KG1 (cell line): ENCODE measurements at regions not wholly inside any gene's neighbourhood (a gene's known extent, or its start where the extent isn't known, plus 50 kb on each side); places are given as distances from the start of the nearest gene placed in this dataset.

Experiments
- DNase-seq: peaks from one replicate; lab custom pipeline; 2025; lab: John Stamatoyannopoulos, UW

DNA sequence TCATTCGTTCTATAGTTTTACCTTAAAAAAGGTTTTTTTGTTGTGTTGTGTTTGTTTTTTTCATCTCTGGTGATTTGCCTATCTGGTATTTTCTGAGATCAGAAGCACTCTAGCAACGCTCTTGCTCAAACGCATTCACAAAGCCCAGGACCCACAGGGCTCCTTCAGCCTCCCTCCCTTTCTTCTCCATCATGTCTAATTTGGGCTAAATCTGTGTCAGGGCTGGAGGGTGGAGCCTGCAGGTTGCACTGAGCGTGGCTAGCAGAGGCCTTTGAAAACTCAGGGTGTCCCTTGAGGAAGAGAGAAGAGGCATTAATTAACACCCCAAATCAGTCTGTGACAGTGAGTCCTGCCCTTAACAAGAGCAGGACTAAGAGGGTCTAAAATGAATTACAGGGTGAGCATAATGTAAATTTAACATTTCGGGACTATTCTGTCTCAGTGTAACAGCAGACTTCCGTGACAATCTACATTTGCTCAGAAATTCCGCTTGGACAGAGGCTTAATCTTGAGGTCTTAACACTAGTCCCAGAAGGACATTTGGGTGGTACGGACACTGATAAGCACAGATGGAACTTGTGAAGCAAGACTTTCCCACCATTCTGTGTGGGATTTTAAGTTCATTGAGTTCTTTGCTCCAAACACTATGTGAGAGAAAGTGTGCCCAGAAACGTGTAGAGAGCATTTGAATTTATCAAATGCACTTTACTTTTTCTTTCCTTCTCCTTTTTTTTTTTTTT is 174.4 kb upstream of the APCDD1 start:
- DNase-seq: no peak

DNA sequence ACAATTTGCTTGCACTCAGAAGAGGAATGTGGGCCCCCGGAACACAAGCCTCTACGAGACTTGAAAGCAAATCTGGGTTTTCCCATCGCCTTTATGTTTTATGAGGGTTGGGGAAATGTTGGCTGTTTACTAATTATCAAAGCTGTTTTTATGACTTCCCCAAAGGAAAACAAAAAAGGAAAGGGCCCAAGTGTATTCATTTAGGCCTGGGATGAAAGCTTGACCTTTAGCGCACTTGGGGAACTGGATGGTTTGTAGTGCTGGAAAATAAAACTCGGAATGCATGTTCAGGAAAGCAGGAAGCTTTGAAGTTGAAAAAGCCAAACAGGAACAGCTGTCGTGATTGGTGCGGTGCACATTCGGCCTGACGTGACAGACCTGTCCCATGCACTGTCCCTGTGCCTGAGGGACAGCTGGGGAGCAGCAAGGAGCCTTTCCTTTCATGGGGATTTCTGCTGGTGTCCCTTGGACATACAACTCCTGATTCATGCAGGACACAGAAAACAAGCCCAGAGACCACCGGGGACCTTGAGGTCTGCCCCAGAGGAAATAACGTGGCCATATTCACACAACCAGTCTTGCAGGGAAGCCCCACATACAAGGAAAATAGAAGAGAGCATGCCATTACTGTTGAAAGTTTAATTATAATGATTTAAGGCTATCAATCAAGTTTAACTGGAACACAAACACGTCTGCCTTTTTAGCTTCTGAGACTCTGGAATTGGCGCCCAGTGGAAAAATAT is 169.7 kb upstream of the APCDD1 start:
- no peak for DNase-seq

DNA sequence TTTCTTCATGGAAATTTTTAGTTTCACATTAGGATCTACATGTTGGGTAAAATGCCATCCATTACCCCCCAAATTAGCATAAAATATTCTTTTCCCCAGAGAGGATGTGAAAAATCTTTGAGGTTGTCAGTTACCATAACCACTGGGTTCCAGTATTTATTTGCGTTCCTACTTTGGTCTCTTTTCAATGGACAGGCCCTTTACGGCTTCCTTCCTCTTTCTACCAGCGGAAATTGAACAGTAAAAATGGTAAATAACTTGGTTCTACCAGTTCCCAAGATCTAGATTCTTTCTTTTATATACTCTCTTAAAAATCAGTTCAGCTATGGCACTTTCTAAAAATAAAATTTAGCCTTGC is 169.2 kb upstream of the APCDD1 start:
- peak; percentile 30 for DNase-seq

GRCh38 chr18:10286580-10287150 is 167.8 kb upstream of the APCDD1 start:
- DNase-seq: no peak

GRCh38 chr18:10289251-10289650 is 165.2 kb upstream of the APCDD1 start:
- no peak for DNase-seq

GRCh38 chr18:10289951-10290637 is 164.3 kb upstream of the APCDD1 start:
- no peak for DNase-seq

DNA sequence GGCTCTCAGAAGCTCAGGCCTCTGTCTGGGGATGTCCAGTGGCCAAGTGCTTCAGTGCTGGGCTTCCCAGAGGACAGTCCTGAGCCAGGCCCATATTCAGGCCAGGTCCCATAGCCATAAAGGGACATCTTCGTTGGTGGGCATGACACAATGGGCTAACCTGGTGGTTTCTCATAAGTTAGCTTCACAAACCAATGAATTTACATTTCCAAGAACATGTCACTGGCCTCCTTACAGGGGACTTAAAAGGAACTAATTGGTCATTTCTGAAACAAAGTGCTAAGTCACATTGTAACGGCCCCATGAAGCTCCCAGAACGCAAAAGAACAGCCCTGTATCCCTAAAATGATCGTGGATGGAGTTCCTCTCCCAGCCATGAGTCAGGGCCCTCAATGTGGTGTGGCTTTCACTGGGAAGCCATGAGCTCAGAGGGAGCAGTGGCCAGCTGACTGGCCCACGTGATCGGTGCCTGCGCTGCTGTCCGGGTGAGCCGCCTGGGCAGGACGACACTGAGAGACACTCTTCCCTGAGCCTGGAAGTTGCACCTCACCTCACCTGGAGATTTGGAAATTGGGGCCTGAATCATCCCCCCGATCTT is 163.7 kb upstream of the APCDD1 start:
- no peak for DNase-seq

GRCh38 chr18:10291568-10291981 is 162.9 kb upstream of the APCDD1 start:
- no peak for DNase-seq

GRCh38 chr18:10293966-10294365 is 160.5 kb upstream of the APCDD1 start:
- no peak for DNase-seq

DNA sequence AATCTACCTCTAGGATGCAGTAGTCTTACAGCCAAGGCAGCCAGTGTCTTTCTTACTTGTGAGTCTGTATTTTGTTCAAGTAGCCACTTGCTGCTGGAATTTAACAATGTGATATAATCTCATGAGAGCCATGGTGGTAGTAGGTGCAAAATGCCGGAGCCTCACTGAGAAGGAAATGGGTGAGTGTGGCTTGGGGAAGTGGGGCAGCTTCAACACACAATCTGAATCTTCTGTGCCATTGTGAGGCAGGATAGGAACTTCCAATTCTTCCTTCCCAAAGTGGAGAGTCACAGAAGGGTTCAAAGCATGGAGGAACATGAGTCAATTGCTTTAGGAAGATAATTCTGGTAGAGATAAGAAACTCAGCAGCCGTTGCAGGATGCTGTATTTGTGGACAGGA is 158.7 kb upstream of the APCDD1 start:
- no peak for DNase-seq

DNA sequence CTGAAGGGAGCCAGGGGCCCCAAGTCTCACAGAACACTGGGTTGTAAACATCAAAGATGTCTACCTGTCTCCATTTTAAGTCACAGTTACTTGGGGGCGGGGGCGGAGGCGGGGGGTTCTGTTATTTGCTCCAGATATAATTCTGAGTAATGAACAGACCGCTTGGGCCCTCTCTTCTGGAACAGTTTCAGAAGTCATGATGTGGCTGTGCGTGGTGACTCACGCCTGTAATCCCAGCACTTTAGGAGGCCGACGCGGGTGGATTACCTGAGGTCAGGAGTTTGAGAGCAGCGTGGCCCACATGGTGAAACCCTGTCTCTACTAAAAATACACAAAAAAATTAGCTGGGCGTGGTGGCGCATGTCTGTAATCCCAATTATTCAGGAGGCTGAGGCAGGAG is 157.9 kb upstream of the APCDD1 start:
- DNase-seq: no peak

- no peak for DNase-seq
These were observed 157.3 kb upstream of the APCDD1 start for GRCh38 chr18:10297086-10297485.

DNA sequence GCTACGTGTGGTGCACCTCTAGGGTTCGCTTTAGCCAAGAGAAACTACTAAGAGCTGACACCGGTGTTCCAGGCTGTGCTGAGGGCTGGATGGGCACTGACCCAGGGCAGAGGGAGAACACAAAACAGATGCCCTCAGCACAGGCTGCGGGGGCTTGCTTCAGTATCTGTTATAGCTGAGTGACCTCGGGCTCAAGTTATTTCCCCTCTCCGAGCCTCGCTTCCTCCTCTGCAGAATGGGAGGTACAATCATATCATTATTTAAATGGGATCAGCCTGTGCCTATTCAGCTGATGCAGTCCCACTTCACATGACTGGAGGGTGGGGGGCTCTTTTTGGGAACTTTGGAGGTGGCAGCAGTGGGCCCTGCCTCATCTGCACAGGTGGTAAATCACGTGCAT is 156.1 kb upstream of the APCDD1 start:
- DNase-seq: no peak

DNA sequence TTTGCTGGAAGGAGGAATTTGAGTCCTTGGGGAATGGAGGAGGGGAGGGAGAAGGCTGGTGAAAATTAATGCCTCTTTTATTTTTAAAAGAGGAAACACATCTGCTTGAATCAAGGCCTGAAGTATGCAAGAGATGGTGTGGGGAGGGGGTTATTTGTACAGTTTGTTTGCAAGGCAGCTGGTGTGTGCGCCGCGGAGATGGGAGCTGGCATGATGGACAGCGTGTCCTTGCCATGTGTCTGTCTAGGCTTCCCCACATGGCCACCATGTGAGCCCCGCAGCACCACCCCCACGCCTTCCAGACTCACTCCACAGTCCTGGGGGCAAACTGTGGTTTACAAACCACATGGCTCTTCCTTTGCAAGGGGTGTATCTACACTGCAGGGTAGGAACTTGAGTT is 154.8 kb upstream of the APCDD1 start:
- no peak for DNase-seq

GRCh38 chr18:10300739-10301138 is 153.7 kb upstream of the APCDD1 start:
- DNase-seq: no peak

DNA sequence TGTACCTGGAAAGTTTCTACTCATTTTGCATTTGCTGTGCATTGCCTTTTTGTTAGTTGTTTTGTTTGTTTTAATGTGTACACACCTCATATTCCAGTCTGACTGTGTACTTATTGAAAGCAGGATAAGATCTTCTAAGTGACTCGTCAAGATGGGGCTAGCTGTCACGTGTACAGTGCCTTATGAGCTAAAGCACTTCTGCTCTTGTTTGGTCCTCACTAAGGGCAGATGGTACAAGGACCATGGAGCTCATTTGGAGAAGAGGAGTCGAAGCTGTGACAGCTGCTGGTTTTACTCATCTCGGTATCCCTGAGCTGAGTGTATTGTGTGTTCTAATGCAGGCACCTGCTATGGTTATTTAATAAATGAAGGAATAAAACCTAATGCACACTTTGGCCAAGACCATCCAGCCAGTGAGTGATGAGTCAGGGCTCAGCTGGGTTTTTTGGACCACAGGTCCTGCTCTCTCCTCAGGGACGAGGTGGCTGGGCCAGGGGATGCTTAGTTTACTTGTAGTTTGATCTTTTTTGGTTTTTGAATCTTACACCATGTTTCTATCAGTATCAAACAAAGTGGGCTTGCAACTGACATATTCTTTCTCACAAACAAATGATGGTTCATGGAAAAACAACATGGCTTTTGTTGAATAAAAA is 152.5 kb upstream of the APCDD1 start:
- DNase-seq: no peak

GRCh38 chr18:10303171-10303570 is 151.3 kb upstream of the APCDD1 start:
- DNase-seq: no peak

GRCh38 chr18:10304853-10305252 is 149.6 kb upstream of the APCDD1 start:
- no peak for DNase-seq

- DNase-seq: no peak
These were observed 147.7 kb upstream of the APCDD1 start for GRCh38 chr18:10306779-10307178.

DNA sequence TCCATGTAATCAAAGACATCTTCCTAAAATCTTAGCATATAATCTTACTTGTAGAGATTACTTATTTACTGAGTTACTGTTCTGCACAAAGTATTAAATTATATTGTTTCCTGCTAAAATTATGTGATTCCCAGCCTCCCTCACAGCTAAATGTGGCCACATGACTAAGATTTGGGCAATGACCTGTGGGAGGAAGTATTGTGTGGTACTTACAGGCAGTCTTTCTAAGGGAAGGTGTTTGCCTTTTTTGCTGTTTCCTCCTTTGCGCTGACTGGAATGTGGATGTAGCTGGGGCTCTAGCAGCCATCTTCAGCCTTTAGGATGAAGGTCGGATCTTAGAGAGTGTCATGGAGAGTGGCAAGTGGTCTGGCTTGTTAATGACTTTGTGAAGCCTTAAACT is 146.3 kb upstream of the APCDD1 start:
- no peak for DNase-seq

DNA sequence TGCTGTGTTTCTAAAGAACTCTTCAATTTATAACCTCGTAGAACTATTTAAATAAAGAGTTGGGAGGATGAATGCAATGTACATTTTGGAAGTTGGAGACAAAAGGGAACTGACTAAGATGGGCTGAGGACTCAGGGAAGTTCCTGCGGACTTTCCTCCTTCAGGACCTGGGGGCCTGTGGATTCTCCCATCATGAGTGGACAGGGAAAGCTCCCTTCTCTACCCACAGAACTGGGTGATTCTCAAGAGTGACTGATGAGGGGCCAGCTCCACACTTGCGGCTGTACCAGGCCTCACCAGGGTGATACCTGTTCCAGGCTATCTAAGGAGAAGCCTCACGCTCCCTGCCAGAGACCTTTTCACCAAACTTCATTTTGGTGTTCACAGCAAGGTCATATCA is 143.8 kb upstream of the APCDD1 start:
- DNase-seq: no peak
